Prostate gland (tissue), 2 donors: ENCODE measurements at regions not wholly inside any gene's neighbourhood (a gene's known extent, or its start where the extent isn't known, plus 50 kb on each side); places are given as distances from the start of the nearest gene placed in this dataset.

Source experiments
- POLR2A ChIP-seq: fragments of 450-650 bp; IDR thresholded peaks from one replicate; pipeline ENCODE4 v1.6.1; 2016; ENCODE audit warnings: antibody characterized with exemption, mild to moderate bottlenecking
- POLR2AphosphoS5 ChIP-seq: sonication (generic); formaldehyde crosslinking; IDR thresholded peaks from one replicate; pipeline ENCODE4 v1.6.1; 2017; ENCODE audit warnings: antibody characterized with exemption
- TF ChIP-seq, protein P1 (sequence below), 4 experiments: fragments of 200-600 bp in 2 of 4; fragments of 450-650 bp in 2 of 4; sonication (generic) in 2 of 4; IDR thresholded peaks; 1 replicate in 3 of 4; 2 replicates in 1 of 4; pipeline ENCODE4 v1.5.1; 2016 to 2019; ENCODE audit warnings: antibody characterized with exemption in 4 of 4, mild to moderate bottlenecking in 2 of 4, moderate library complexity in 2 of 4

DNA sequence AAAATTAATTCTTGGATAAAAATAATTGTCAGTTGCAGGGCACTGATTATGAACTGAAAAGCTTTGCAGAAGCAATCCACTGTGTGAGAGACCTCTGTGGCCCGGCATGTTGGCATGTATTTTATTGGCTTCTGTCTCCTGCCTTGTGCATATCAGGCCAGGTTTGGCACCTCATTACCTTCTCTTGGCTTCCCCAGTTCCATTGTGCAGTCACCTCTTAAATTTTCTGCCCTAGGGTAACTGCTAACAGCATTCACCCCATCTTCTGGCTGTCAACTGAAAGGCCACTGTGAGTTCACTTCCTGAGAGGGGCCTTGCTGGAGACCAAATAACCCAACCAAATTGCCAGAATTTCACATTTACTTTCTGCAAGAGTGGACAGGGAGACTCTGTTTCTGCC is 92.7 kb upstream of the RARB start:
- TF ChIP-seq, protein P1, sequence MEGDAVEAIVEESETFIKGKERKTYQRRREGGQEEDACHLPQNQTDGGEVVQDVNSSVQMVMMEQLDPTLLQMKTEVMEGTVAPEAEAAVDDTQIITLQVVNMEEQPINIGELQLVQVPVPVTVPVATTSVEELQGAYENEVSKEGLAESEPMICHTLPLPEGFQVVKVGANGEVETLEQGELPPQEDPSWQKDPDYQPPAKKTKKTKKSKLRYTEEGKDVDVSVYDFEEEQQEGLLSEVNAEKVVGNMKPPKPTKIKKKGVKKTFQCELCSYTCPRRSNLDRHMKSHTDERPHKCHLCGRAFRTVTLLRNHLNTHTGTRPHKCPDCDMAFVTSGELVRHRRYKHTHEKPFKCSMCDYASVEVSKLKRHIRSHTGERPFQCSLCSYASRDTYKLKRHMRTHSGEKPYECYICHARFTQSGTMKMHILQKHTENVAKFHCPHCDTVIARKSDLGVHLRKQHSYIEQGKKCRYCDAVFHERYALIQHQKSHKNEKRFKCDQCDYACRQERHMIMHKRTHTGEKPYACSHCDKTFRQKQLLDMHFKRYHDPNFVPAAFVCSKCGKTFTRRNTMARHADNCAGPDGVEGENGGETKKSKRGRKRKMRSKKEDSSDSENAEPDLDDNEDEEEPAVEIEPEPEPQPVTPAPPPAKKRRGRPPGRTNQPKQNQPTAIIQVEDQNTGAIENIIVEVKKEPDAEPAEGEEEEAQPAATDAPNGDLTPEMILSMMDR (IDR thresholded peaks at IDR 0.05) = no peak
- TF ChIP-seq POLR2AphosphoS5 (no peak), POLR2A (no peak)
